Cardiac muscle cell (in vitro differentiated cells and primary cell): ENCODE measurements at regions not wholly inside any gene's neighbourhood (a gene's known extent, or its start where the extent isn't known, plus 50 kb on each side); places are given as distances from the start of the nearest gene placed in this dataset.
A peak's percentile ranks its signal among the peaks of the same experiment; 100 is the strongest.

Source experiments
- DNase-seq, 2 donors: peaks; one replicate each; pipeline versions ENCODE4 v3.0.0 to v3.0.0-alpha.2; 2010 to 2017; ENCODE audit warnings: low read depth in 1 of 2, low spot score in 1 of 2
- H3K27ac ChIP-seq: fragments of 200-600 bp; sonication (generic); 2 replicates; pipeline ENCODE4 v1.5.1; 2016
- H3K27me3 ChIP-seq: fragments of 200-600 bp; sonication (generic); 2 replicates; pipeline ENCODE4 v1.6.0; 2016; ENCODE audit warnings: control low read depth
- H3K36me3 ChIP-seq: fragments of 200-600 bp; sonication (generic); 2 replicates; pipeline ENCODE4 v1.5.1; 2016; ENCODE audit warnings: control low read depth
- H3K4me1 ChIP-seq: fragments of 200-600 bp; sonication (generic); 2 replicates; pipeline ENCODE4 v1.8.1; 2017; ENCODE audit warnings: low read depth, mild to moderate bottlenecking, mixed run types
- H3K4me3 ChIP-seq: fragments of 200-600 bp; sonication (generic); 2 replicates; pipeline ENCODE4 v1.5.1; 2016; ENCODE audit warnings: mild to moderate bottlenecking
- H3K9me3 ChIP-seq: fragments of 200-600 bp; sonication (generic); 2 replicates; pipeline ENCODE4 v1.5.1; 2017; ENCODE audit warnings: low read depth, mild to moderate bottlenecking, control low read depth
- TF ChIP-seq, protein P1 (sequence below): IDR thresholded peaks from 2 replicates; pipeline ENCODE4 v1.5.1; 2012; ENCODE audit warnings: low read depth, mild to moderate bottlenecking, low read length

DNA sequence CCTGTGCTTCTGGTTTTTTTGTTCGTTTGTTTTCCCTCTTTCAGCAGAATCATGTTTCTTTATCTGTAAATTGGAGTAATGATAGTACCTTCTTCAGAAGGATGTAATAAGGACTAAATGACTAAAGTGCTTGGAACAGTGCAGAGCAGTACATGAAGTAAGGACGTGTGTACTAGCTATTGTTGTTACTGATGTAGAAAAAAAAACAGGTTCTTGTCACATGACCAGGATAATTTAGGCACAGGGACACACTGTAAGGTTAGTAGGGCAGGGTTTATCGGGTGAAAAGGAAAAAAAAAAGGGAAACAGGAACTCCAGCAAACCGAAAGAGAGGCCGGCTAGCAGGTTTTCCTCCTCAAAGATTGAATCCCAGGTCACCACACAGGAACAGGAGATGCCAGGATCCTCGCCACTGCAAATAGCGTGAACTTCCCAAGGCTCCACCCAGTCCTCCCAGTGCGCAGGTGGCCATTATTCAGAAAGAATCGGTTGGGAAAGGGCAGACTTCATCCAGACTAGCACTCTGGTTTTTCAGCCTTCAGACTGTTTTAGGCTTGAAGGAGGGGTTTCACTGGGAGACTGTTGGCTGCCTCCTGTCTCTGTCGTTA lies 63.8 kb upstream of the PRRC2C start:
- Histone ChIP-seq H3K27ac (no peak overlapping the region), H3K36me3 (no peaks in the 10 kb centered on the region), H3K4me3 (no peak overlapping the region), H3K27me3 (no peaks in the 10 kb centered on the region), H3K9me3 (no peaks in the 10 kb centered on the region), H3K4me1 (no peaks in the 10 kb centered on the region)
- TF ChIP-seq, protein P1, sequence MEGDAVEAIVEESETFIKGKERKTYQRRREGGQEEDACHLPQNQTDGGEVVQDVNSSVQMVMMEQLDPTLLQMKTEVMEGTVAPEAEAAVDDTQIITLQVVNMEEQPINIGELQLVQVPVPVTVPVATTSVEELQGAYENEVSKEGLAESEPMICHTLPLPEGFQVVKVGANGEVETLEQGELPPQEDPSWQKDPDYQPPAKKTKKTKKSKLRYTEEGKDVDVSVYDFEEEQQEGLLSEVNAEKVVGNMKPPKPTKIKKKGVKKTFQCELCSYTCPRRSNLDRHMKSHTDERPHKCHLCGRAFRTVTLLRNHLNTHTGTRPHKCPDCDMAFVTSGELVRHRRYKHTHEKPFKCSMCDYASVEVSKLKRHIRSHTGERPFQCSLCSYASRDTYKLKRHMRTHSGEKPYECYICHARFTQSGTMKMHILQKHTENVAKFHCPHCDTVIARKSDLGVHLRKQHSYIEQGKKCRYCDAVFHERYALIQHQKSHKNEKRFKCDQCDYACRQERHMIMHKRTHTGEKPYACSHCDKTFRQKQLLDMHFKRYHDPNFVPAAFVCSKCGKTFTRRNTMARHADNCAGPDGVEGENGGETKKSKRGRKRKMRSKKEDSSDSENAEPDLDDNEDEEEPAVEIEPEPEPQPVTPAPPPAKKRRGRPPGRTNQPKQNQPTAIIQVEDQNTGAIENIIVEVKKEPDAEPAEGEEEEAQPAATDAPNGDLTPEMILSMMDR: no peak
- DNase-seq: no peak

DNA sequence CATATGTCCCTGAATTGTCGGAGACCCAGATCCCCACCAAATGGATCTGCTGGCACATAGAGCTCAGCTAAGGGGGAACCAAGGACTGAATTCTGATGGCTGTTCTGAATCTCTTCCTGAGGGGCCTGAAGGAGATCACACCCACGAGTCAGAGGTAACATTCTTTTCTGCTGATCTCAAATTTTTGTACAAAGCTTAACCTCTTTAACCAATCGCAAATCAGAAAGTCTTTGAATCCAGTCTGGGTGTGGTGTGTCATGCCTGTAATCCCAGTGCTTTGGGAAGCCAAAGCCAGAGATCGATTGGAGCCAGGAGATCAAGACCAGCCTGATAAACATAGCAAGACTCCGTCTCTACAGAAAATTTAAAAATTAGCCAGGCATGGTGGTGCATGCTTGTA lies 62.8 kb upstream of the PRRC2C start:
- Histone ChIP-seq H3K9me3 (no peaks in the 10 kb centered on the region), H3K4me3 (no peak overlapping the region), H3K4me1 (no peaks in the 10 kb centered on the region), H3K27me3 (no peaks in the 10 kb centered on the region), H3K27ac (no peak overlapping the region), H3K36me3 (no peaks in the 10 kb centered on the region)
- DNase-seq: peak in 1 of 2 donors; percentile 19
- TF ChIP-seq, protein P1: no peak

DNA sequence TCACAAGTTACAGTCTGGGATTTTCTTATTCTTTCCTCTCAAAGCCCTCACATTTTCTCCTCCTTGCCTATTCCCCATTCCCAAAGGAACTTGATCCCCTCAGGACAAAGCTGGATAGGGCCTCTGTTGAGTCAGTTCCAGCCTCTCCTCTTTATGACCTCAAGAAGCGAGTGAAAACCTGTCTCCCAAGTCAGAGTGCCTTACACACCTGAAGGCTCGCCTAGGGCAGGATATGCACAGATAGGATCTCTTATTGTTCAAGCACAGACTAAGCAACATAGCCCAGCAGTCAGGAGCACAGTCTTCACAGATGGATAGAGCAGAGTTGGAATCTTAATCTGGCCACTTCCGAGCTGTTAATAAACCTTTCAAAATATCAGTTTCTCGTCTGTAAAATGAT lies 60.8 kb upstream of the PRRC2C start:
- Histone ChIP-seq H3K27ac (no peak overlapping the region), H3K9me3 (no peaks in the 10 kb centered on the region), H3K27me3 (no peaks in the 10 kb centered on the region), H3K36me3 (no peaks in the 10 kb centered on the region), H3K4me1 (no peaks in the 10 kb centered on the region), H3K4me3 (no peak overlapping the region)
- TF ChIP-seq, protein P1: no peak
- DNase-seq: no peak

DNA sequence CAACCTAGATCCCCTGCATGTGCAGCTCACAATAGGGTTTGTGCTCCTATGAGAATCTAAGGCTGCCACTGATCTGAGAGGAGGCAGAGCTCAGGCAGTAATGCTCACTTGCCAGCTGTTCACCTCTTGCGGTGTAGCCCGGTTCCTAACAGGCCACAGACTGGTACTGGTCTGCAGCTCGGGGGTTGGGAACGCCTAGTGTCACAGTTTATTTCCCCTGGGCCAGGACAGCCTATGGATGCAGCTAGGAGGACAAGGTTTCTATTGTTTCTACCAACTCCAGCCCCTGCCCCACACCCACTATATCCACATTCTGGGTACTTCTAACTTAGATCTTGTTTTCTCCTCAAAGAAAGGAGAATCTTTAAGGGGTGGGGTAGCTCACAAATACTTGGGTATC lies 58.7 kb upstream of the PRRC2C start:
- no peaks in the 10 kb centered on the region for H3K36me3 ChIP-seq
- TF ChIP-seq, protein P1: no peak
- no peaks in the 10 kb centered on the region for H3K4me1 ChIP-seq
- no peak for DNase-seq
- no peak overlapping the region for H3K27ac ChIP-seq
- H3K4me3 ChIP-seq: no peak overlapping the region
- H3K27me3 ChIP-seq: no peaks in the 10 kb centered on the region
- H3K9me3 ChIP-seq: no peaks in the 10 kb centered on the region

DNA sequence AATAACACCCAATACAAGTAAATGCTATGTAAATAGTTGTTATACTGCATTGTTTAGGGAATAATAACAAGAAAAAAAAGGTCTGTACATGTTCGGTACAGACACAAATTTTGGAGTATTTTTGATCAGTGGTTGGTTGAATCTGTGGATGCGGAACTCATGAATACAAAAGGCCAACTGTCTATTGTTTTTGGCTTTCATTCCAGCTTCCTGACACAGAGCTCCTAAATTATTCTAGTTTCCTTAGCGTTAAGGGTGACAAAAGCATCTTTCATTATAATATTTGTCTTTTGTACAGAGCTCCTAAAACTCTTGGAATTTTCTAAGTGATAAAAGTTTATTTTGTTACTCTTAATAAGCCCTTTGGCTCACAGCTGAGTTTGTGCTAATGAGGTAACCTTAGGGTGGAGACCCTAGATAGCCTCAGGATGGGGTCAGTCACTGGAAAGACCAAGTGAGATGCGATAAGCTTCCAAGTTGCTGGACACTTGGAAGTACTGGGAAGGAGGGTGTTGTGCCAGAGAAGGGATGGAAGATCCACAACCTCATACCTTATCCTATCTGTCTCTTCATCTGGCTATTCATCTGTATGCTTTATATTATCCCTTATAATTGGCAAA lies 57.4 kb upstream of the PRRC2C start:
- Histone ChIP-seq H3K4me1 (no peaks in the 10 kb centered on the region), H3K27me3 (no peaks in the 10 kb centered on the region), H3K27ac (no peak overlapping the region), H3K4me3 (no peak overlapping the region), H3K9me3 (no peaks in the 10 kb centered on the region), H3K36me3 (no peaks in the 10 kb centered on the region)
- TF ChIP-seq, protein P1: no peak
- DNase-seq: no peak

DNA sequence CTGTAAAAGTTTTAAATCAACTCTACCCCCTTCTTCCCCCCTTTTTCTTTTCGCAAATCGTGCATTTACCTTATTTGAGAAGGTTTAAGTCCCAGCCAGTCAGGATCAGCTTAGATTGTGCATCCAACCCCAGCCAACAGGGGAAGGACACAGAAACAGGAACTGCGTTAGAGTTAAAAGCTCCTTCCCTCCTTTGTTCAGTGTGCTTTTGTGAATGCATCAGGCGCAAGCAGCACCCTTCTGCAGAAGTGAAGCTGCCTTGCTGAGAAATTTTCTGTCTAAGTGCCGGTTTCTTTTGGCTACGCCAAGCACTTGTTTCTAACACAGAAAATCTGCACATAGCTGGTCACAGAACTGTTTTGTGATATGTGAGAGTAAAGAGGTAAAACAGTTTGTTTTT lies 56.2 kb upstream of the PRRC2C start:
- Histone ChIP-seq H3K9me3 (no peaks in the 10 kb centered on the region), H3K4me1 (no peaks in the 10 kb centered on the region), H3K27me3 (no peaks in the 10 kb centered on the region), H3K4me3 (no peak overlapping the region), H3K36me3 (no peaks in the 10 kb centered on the region), H3K27ac (no peak overlapping the region)
- no peak for DNase-seq
- TF ChIP-seq, protein P1: no peak
